ENCODE measurements at regions not wholly inside any gene's neighbourhood (a gene's known extent, or its start where the extent isn't known, plus 50 kb on each side); places are given as distances from the start of the nearest gene placed in this dataset.

DNA sequence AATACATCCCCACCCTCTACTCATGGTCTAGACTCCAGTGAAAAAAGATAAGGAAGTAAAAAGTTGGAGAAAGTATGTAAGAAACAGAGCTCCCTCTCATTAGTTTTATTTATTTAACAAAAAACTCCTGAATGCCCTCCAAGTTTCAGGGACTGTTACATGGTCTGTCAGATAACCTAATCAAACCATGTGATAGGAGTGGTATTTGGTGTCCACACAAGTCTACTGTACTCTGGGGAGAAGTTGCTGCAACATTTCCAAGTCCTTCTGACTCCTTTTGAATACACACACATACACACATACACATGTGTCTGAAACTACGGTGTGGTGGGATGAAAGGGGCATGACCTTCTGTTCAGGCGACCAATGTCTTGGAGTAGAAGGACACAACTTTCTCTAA, 320.0 kb downstream of the ADGRG6 start:
- Histone ChIP-seq H3K27me3 (no peaks in the 10 kb centered on the region), H3K27ac (no peak overlapping the region), H3K4me3 (no peak overlapping the region), H3K4me1 (no peaks in the 10 kb centered on the region), H3K36me3 (no peaks in the 10 kb centered on the region), H3K9me3 (no peaks in the 10 kb centered on the region)
- WGBS, 2 donors = 58 to 63% methylated on average over 2 of the region's 2 CpGs
- no peak for ATAC-seq
- no peak for DNase-seq
- intact Hi-C loops (cut with DNase I) = no loop called here
- TF ChIP-seq, protein P1, sequence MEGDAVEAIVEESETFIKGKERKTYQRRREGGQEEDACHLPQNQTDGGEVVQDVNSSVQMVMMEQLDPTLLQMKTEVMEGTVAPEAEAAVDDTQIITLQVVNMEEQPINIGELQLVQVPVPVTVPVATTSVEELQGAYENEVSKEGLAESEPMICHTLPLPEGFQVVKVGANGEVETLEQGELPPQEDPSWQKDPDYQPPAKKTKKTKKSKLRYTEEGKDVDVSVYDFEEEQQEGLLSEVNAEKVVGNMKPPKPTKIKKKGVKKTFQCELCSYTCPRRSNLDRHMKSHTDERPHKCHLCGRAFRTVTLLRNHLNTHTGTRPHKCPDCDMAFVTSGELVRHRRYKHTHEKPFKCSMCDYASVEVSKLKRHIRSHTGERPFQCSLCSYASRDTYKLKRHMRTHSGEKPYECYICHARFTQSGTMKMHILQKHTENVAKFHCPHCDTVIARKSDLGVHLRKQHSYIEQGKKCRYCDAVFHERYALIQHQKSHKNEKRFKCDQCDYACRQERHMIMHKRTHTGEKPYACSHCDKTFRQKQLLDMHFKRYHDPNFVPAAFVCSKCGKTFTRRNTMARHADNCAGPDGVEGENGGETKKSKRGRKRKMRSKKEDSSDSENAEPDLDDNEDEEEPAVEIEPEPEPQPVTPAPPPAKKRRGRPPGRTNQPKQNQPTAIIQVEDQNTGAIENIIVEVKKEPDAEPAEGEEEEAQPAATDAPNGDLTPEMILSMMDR (IDR thresholded peaks at IDR 0.05) = no peak

DNA sequence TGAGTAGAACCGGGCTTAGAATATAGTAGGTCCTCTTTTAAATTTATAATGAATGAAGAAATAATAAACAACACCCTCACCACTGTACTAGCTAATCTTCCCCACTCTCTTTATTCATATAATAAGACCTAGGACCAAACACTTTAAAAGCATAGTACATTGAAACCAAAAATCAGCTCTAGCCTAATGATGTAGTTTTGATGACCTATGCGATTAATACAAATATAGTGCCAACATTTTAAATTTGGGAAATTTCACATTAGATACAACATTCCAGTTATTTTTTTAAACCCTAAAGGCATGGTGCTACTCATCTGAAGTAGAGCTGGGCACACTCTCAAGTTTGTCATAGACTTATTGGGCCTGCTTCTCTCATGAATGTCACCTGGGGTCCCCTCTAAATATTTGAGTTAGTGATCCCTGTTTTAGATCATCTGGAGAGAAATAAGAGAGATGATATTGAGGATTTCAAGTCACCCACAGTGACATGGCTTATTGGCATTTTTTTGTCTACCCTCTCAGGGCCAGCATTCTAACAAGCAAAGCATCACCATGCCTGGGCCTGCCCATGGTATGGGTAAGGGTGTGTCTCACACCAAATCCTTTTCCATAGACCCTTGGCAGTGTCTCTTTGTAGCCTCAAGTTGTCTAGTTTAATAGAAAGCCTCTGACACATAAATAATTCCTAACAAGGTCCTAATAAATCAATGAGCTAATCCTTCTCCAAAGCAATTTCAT, 319.8 kb downstream of the HIVEP2 start:
- DNase-seq (no peak), ATAC-seq (no peak)
- H3K4me3 ChIP-seq = no peak overlapping the region
- H3K9me3 ChIP-seq = no peaks in the 10 kb centered on the region
- no peaks in the 10 kb centered on the region for H3K27me3 ChIP-seq
- TF ChIP-seq, protein P1 (IDR thresholded peaks at IDR 0.05) = no peak
- WGBS, 2 donors = 97 to 100% methylated on average over 2 of the region's 2 CpGs
- no peaks in the 10 kb centered on the region for H3K36me3 ChIP-seq
- intact Hi-C loops (cut with DNase I) = no loop called here
- H3K27ac ChIP-seq = no peak overlapping the region
- no peaks in the 10 kb centered on the region for H3K4me1 ChIP-seq

DNA sequence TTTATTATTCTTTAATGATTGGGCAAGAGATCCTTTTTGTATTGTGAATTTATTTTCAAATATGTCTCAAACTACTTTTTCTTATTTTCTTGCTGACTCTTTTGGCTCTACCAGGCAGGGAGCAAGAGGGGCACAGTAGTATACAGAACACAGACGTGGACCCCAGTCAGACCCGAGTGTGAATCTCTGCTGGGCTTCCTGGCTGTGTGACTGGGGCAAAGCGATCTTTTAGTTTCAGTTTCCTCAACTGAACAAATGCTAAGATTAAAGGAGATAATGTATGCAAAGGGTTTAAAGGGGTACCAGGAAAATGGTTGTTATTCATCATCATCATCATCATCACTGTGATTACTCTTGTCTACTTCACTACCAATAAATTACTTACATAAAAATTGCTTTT, 317.5 kb downstream of the HIVEP2 start:
- no peak overlapping the region for H3K27ac ChIP-seq
- H3K36me3 ChIP-seq = no peaks in the 10 kb centered on the region
- WGBS, 2 donors = 76% methylated on average over 3 of the region's 3 CpGs
- intact Hi-C loops (cut with DNase I) = no loop called here
- no peak for ATAC-seq
- TF ChIP-seq, protein P1 (IDR thresholded peaks at IDR 0.05) = no peak
- H3K9me3 ChIP-seq = no peaks in the 10 kb centered on the region
- no peak overlapping the region for H3K4me3 ChIP-seq
- no peak for DNase-seq
- no peaks in the 10 kb centered on the region for H3K27me3 ChIP-seq
- H3K4me1 ChIP-seq = no peaks in the 10 kb centered on the region

DNA sequence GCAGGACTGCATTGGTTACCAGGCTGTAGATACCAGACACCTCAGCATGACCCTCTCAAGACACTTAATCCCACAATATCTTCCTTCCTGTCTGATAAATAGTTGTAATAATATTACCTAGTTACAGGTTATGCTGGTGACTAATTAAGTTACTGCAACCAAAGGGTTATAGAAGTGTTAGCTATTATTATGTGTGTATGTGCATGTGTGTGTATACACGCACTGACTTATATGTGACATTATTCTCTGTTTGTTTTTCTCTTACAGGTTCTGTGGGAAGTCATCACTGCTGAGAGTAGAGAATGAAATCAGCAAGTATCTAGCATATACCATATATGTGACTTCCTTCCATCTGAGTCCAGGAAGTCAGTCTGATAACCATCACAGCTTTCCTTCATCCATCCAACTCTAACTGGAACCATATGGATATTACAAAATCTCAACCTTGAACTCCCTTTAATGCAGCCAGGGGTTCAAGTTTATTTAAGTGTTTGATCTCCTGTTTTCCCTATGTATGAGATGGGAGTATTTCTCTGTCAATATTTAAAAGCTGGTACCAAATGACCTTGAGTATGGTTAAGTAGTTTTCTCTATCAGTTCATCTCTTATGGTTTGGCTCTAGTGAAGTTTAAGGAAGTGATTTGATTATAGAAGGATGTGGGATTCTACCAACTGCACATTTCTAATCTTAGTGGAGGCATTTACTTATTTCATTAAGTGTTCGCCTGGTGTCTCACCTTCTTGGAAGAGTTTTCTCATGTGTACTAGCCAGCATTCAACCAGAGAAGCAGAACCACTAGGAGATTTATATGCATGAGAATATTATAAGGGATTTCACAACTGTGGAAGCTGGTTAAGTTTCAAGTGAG, 313.2 kb downstream of the HIVEP2 start:
- H3K36me3 ChIP-seq = no peaks in the 10 kb centered on the region
- H3K27ac ChIP-seq = no peak overlapping the region
- intact Hi-C loops (cut with DNase I) = no loop called here
- WGBS, 2 donors = 80 to 90% methylated on average over 2 of the region's 2 CpGs
- ATAC-seq (no peak), DNase-seq (no peak)
- H3K4me1 ChIP-seq = no peaks in the 10 kb centered on the region
- peaks cover 0 to 2% (median 0%) of the 10 kb centered on the region in 7 donors for H3K27me3 ChIP-seq
- H3K9me3 ChIP-seq = no peaks in the 10 kb centered on the region
- TF ChIP-seq, protein P1 (IDR thresholded peaks at IDR 0.05) = no peak
- no peak overlapping the region for H3K4me3 ChIP-seq
